NCI-H1930 (cell line): ENCODE measurements at regions not wholly inside any gene's neighbourhood (a gene's known extent, or its start where the extent isn't known, plus 50 kb on each side); places are given as distances from the start of the nearest gene placed in this dataset.
"Not testable (repeated sequence)": the region's sequence is repeated elsewhere in the genome, so short reads cannot be mapped to it uniquely, and the experiment has no call there.

Source experiments
- DNase-seq, 2 experiments: peaks; one replicate each; lab custom pipeline; 2025; lab: John Stamatoyannopoulos, UW

DNA sequence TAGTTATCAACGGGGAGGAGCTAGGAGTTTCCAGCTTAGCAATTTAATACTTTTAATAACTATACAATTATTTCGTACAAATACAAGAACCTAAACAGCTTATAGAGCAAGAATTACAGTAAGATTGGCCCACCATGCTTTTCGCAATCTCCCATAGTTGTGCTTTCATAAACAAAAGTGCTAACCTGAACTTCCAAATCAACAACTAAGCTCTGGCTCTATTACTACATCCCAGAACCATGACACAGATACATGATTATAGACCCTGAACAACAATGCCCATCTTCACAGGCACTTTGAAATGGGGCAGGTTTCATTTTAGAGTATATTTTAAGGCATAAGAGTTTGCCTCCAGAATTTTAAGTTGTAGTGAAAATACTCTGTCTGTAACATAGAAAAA lies 203.5 kb downstream of the DMRTA1 start:
- no peak for DNase-seq

DNA sequence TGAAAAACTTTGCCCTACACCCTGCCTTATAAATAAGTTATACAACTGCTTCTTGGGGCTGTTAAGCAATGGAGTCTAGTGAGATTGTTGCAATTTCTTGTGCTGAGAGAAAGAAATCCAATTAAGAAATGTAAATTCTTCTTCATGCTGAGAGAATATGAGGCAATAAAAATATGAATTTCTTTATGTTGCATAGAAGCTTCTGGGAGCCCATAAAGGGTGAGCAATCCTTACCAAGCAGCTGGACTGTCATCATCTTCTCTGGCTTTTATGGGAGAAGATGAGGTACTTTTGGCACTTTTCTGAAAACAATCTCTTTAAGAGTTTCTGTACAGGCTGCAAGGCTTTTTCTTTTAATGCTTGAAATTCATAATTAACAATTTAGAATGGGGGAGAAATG lies 204.3 kb downstream of the DMRTA1 start:
- DNase-seq, result no peak

DNA sequence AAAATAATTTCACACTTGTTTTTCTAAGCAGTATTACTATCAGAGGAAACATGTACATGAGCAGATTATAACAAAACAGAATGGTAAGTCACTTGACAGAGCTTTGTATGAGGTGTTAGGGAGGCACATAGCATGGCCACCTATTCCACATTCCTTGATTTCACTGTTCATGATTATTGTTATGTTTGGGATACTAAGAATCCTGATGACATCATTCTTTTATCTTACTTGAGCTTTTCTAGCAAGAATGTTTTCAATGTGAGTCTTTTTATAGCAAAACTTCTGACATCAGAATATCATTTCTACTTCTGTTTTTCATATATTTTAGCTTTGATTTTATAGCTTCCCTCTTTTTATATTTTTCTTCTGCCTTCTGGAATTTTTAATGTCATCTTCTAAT lies 208.2 kb downstream of the DMRTA1 start:
- DNase-seq, result no peak

DNA sequence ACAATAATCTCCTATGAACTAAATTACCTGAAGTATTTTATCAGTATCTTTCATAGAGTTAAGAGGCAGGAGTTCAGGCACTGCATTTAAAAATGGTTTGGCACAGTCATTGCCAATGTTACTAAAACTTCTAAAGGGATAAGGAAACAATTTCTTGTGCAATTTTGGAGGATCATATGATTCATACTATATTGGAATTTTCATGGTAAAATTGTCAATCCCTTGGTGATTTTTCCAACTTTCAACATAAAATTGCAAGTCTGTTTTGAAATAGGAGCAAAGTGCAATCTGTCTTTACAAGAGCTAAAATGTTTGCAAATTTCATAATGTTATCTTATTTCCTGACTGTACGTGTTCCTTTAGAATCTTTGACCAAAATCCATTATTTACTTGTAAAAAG lies 211.1 kb downstream of the DMRTA1 start:
- DNase-seq, result no peak

DNA sequence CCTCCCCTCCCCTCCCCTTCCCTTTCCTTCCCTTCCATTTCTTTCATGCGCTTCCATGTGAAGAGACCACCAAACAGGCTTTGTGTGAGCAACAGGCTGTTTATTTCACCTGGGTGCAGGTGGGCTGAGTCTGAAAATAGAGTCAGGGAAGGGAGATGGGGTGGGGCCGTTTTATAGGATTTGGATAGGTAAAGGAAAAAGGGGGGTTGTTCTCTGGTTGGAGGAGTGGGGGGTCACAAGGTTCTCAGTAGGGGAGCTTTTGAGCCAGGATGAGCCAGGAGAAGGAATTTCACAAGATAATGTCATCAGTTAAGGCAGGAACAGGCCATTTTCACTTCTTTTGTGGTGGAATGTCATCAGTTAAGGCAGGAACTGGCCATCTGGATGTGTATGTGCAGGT lies 211.9 kb downstream of the DMRTA1 start:
- DNase-seq, result not testable (repeated sequence)

DNA sequence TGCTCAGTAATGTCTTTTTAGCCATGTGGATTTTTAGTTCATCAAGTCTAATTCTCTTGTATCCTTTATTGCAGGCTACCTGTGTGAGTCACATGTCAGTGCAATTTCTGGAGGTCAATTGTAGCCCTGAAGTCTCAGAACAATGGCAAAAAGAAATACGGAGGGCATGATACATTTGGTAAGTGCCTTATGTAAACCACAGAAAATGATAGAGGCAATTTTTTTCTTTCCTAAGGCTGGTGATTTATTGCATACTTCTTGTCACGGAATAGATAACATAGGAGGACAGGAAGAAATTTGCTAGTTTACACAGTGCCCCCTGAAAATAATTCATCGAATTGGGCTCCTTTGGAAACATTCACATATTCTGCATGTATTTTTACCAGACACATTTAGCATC lies 235.9 kb downstream of the DMRTA1 start:
- DNase-seq, result peak in 1 of 2 experiments; percentile 61

DNA sequence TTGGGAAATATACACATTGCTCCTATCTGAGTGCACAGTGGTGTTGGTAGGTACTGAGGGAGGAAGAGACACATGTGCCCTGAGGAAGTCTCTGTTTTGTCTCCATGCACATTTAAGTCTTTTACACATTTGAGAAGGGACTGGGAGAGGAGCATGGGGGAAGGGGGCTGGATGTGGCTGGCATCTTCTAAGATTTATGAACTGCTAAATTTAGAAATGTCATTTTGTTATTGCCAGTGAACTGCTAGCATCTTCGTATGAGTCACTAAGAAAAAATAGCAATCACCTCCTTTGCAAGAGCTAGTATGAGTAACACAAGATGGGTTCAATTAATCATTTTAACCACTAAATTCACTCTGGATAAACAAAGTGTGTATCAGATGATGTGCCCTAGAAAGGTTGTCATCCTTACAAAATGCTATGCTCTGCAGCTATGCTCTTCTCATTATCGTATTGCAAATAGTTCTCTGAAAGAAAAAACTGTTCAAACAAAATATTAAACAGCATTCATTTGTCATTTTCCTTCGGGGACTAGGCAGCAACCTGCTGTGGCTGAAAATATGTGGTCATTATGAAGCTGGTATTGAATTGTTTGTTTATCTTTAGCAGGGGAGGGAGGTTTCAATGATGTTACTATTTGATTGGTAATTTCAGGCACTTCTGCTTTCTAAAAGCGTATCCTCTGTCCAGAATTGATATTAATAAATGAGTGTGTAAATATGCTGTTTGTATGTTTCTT lies 236.5 kb downstream of the DMRTA1 start:
- DNase-seq, result peak; percentile 63 to 84

DNA sequence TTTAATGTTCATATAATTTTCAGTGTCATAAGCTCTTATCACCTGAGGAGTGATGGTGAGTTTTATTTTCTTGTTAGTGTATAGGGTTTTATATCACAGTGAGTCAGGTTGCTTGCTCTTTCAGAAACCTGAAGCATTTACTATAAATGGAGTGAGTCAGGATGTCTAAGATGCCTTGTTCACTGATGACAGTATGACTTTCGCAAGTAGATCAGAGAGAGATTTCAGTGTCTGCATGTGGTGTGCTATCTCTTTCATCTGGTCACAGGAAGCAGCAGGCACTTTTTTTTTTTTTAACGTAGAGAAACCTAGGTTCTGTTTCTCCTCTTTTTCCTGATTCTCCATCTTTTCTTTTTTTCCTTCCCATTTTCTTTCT lies 237.1 kb downstream of the DMRTA1 start:
- peak in 1 of 2 experiments; percentile 65 for DNase-seq

DNA sequence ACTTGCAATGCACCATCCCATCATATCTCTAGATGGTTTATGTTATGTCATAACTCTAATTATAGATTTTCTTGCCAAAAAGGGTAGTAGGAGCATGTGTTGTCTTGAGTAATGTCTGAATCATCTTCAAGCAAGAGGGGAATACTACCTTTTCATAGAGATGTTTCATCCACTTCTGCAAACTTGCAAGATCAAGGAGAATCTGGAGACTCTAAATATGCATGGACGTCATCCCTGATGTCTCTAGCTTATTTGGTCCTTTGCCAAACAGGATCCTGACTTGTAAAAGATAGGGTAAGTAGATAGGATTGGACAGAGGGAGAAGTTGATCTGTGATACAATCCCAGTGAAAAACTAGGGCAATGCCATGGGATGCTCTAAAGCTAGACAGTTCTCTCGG lies 246.5 kb downstream of the DMRTA1 start:
- DNase-seq, result no peak

DNA sequence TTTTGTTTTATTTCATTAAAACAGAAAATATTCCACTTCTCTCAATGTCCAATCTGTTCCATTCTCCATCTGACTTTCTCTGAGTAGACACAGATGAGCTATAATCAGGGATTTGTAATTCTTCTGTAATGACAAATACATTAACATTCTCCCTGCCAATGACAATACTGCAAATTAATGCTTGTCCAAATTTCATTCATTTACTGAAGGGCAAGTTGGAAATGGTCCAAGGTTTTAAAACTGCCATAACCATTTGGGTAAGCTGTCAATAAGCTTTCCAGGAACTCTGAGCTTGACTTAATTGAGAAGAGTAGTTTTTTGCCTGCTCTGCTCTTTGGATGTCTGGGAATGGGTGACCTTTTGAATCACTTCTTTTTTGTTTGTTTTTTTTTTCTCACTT lies 253.5 kb downstream of the DMRTA1 start:
- no peak for DNase-seq

DNA sequence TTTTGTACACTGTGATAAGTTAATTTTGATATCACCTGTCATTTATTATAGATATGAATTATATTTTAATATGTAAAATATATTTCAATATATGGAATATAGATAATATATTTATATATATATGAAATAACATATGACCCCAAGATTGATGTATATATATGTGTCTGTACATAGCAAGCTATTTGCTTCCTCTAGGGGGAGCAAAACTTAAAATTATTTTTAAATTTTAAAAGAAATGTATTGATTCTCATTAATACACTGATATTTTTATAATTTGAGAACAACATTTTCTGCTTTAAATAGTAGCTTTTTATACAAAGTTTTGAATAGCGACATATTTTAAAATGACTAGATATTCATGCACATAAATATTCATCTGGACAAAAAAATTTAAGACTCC lies 272.0 kb downstream of the DMRTA1 start:
- DNase-seq, result no peak

DNA sequence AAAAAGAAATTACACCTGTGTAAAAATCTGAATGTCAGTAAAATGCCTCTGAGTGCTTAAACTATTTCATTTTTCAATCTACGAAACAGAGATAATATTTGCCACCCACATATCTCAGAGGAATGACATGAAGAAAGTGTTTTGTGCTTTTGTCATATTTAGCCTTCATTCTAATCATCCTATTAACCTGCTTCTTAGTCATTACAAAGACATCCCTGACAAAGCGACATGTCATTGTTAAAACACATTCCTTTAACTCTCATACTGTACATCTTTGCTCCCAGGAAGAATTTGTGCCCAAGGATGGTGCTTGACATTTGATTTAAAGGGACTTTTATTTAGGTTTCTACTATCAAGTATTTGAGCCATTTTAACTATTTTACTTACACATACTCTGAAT lies 275.9 kb downstream of the DMRTA1 start:
- no peak for DNase-seq

DNA sequence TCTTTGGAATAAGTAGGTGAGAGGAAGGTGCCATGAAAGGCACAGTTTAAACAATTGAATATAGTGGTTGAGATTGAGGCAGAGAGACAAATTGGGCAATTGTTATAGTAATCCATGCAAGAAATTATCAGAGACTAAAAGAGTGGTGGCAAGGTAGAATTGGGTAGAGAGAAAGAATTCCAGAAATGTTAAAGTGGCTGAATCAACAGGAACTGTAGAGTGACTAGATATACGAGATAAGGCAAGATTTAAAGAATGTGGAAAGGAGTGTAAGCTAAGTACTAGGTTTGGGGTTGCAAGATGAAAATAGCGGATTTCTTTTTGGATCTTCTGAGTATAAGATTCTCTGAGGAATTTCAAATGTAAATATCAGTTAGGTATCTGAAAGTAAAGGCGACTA lies 285.2 kb downstream of the DMRTA1 start:
- no peak for DNase-seq

DNA sequence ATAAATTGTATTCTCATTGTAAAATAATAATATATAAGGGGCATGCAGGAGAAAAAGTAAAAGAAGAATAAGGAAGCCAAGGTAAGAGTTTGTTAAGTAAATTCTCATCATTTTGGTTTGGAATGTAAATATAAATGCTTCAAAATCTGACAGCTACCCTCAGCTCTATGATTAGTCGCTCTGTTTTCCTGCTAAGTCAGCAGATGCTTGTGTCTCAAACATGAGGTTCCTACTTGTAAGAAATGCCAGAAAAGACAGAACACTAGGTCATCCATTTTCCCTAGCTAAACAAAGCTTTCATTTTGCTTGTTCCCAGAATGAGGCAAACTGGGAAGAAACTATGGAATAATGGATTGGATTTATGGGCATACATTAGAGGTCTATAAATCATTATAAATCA lies 293.1 kb downstream of the DMRTA1 start:
- DNase-seq, result no peak

DNA sequence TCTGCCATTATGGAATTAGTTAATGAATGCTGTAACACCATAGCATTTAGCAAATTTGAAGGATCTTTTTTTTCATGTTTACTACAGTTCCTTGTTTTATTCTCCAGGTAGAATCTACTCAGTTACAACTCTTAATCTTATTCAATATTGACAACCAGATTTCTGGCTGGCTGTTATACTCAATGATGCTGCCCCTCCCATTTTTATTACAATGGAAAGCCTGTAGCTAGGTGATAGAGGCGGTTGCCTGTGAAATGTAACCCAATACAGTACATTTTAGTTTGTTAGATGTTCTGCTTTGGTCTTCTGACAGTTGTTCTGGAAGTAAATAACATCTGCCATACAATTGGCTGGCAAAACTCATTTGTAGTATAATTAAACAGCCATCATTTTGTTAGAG lies 294.2 kb downstream of the DMRTA1 start:
- DNase-seq, result no peak

DNA sequence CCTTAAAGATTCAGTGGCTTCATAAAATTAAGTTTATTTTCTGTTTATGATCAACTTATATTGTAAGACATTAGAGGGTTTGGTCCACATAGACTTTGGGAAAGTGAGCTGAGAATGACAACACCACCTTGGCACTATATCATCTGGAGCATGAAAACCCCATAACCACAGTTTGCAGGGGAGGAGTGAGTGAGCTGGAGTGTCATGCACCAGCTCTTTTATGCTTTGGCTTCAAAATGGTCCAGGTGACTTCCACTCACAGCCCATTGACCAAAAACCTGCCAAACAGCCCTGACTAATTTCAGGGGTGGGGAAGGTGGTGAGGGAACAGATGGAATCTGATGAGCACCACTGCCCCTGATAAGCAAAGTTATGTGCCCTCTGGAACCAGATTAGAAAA lies 295.8 kb downstream of the DMRTA1 start:
- DNase-seq, result no peak

DNA sequence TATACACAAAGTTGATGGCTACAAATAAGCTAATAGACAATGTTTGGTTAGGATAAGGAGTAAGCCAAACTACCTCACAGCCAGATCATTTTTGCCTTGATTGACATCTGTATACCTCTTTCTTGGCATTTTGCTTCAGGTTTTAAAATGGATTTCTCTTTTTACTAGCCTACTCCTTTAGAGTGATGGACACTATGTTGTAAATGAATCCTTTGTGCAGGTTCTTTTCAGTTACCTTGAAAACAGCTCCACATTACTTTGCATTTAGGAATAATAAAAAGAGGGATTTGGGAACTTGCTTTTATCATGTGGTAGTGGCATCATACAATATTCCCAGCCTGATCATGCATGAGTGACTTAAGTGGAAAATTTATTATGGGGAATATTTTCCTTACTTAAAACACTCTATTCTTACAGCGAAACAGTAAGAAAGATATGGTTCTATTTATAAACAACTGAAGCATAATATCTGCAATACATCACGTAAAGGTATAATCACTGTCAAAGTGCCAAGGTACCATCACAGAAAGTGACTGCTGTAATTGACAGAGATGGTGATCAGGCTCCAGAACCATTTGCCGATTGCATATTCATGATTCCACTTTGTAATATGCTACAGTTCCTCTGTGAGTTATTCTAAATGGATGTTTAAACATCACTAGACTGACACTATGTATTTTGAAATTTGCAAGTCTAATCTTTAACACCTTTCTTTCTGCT lies 327.0 kb downstream of the DMRTA1 start:
- DNase-seq, result no peak

DNA sequence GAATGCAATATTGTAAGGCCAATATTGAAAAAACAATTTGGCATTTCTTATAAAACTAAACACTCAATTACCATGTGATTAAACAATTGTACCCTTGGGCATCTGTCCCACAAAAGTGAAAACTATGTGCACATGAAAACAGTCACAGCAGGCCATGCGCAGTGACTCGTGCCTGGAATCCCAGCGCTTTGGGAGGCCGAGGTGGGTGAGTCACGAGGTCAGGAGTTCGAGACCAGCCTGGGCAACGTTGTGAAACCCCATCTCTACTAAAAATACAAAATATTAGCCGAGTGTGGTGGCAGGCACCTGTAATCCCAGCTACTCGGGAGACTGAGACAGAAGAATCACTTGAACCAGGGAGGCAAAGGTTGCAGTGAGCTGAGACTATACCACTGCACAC lies 343.7 kb downstream of the DMRTA1 start:
- no peak for DNase-seq

DNA sequence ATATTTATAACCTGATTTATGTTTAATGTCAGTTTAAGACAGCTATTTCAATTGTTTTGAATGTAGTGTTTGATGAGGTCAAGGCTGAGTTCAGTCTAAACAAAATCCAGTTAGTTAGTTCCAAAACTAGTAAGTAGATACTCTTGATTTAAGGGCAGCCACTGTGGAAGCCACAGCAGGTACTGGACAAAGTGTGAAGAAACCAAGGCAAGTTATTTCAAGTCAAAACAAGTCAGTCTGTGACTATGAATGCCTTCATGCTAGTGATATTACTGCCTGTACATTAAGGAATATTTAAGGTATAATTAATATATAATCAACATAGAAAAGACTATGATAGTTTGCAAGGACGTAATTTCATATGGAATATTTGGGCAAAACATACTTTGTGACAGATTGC lies 362.3 kb downstream of the DMRTA1 start:
- no peak for DNase-seq

DNA sequence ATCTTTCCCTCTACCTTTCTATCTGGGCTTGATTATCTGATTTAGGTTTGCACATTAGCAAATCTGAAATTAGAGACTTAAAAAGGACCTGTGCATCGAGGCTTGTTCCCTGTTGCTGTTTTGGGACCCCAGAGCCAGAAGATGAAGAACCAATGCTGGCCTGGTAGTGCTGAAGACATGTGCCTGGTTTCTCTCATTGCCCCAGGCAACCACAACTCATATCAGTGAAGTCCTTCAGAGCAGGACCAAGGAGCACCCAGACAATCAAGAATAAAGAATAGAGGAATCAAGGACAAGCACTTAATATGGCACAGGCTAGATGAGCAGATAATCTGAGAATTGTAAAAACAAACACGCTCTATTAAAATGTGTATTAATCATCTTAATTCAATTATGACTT lies 362.7 kb downstream of the DMRTA1 start:
- DNase-seq, result no peak

DNA sequence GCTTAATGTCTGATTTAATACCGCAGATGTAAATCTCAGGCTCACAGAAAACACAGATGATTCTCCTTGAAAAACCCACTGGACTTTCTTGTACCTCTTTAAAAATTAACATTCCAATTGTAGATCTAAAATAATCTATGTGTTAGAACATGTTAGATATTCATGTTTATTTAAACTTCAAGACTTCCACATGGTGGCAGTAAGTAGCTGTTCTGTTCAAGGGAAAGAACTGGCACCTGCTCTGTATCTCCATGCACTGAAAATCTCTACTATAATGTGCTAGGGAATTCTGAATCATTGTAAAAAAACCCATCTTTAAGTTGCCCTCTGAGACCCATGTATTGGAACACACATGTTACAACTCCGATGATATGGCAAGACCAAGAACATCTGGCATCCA lies 366.9 kb downstream of the DMRTA1 start:
- peak in 1 of 2 experiments; percentile 11 for DNase-seq

DNA sequence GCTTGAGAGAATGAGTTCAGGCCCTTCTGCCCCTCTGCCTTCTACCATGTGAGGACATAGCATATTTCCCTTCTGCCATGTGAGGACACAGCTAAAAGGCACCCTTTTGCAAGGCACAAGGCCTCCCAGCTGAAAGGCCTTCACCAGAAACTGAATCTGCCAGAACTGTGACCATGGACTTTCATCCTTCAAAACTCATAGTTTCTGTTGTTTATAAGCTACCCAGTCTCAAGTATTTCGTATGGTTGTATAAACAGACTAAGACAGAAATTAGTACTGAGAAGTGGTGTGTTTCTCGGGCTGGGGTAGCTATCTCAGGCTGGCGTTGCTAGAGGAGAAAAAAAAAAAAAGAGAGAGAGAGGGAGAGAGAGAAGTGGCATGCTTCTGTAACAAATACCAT lies 368.6 kb downstream of the DMRTA1 start:
- no peak for DNase-seq

DNA sequence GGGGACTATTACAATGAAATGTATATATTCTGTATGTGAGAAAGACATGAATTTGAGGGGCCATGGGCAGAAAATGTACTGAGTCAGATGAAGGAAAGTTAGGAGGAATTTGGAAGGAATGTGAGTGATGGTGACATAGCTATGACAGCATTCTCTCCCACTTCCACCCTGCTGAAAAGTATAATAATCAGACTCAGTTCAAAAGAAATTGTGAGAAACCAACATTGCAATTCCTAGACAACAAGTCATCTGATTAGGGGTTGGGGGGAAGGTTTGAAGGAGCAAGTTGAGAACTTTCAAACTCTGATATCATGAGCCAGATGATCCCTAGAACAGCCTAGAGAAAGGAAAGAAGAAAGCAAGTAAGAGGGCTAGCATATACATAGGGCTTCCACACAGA lies 370.6 kb downstream of the DMRTA1 start:
- no peak for DNase-seq

DNA sequence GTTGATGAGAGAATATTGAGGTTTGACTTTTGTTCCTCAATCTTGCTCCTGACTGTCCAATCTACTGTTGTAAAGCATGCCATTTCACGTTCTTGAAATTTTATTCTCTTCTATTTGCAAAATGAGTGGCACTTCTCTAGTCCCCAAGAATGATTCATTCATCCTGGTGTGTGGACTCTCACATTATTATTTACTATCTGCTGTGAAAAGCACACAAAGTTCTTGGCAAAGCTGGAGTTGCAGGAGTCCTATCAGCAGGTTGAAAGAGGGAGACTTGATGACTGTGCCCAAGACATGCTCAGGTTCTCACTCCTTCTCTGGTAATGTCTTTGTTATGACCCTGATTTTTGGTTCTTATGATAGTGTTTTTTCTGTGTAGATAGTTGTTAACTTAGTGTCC lies 382.6 kb downstream of the DMRTA1 start:
- DNase-seq, result no peak
